ENCODE measurements at regions not wholly inside any gene's neighbourhood (a gene's known extent, or its start where the extent isn't known, plus 50 kb on each side); places are given as distances from the start of the nearest gene placed in this dataset.
"Not testable (repeated sequence)": the region's sequence is repeated elsewhere in the genome, so short reads cannot be mapped to it uniquely, and the experiment has no call there.

DNA sequence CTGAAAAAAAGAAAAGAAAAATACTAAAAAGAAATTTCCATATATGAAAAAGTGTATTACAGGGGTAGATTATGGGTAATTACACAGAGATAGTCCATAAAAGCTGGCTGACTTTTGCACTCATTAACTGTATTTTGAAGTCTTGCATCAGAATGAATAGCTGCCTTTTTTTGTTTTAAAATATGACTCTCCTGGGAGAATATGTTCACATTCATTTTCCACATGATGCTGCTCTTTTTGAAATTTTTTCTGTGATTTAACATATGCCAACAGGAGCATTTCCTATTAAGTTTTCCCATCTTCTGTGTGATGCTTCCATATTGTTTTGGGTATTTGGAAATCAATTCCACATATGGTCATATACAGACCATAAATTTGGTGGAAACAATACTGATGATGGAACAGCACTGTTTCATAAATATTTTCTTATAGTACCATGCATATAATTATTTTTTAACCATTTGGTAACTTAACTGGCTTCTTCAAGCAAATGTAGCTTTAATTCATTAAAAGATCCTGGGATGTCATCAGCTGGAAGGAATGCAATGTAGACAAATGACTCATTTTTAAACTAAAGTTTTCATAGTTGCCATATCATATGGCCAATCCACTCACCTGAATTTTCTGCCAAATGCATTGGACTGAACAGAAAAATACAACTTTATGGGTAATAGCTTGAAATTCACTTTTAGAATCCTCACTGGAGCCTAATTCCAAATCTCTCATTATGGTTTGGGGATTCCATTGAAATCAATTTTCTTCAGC, 313.9 kb upstream of the GLI3 start:
- no peak for TF ChIP-seq CTCF (IDR thresholded peaks at IDR 0.05; ENCODE audit: low read depth, low read length)
- no peak overlapping the region for H3K4me3 ChIP-seq (replicated peaks in 1 of 2; ENCODE audit: low read depth in 2 of 2, low read length in 2 of 2)
- peak in 1 of 2 donors; percentile 28 for DNase-seq (ENCODE audit: low read depth in 2 of 2)

- H3K4me3 ChIP-seq (replicated peaks in 1 of 2; ENCODE audit: low read depth in 2 of 2, low read length in 2 of 2): no peak overlapping the region
- DNase-seq (ENCODE audit: low read depth in 2 of 2): peak in 1 of 2 donors; percentile 14
- TF ChIP-seq CTCF (IDR thresholded peaks at IDR 0.05; ENCODE audit: low read depth, low read length): no peak
These were observed 313.0 kb upstream of the GLI3 start for GRCh38 chr7:42549866-42550485.

DNA sequence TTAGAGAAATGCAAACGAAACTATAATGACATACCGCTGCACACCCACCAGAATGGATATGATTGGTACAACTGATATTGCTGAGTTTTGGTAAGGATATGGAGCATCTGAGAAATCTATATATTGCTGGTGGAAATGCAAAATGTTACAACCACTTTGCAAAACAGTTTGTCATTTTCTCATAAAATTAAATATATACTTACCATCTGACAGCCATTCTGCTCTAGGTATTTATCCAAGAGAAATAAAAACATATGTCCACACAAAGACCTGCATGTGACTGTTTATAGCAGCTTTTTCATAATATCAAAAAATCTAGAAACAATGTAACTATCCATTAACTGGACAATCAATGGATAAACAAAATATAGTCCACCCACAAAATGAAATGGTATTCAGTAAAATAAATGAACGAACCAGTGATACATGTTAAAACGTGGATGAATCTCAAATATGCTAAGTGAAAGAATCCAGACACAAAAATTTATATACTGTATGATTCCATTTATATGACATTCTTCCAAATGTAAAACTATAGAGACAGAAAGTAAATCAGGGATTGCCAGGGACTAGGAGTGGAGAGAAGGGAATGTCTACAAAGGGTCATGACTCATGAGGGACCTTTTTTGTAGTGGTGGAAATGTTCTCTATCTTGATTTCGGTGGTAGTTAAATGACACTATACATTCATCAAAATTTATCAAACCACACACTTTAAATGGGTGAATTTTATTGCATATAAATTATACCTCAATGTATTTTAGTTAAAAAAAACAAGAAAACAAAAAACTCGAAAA, 312.0 kb upstream of the GLI3 start:
- H3K4me3 ChIP-seq (replicated peaks in 1 of 2; ENCODE audit: low read depth in 2 of 2, low read length in 2 of 2): no peak overlapping the region
- no peak for DNase-seq (ENCODE audit: low read depth in 2 of 2)
- TF ChIP-seq CTCF (IDR thresholded peaks at IDR 0.05; ENCODE audit: low read depth, low read length): no peak

- DNase-seq (ENCODE audit: low read depth in 2 of 2): no peak
- no peak overlapping the region for H3K4me3 ChIP-seq (replicated peaks in 1 of 2; ENCODE audit: low read depth in 2 of 2, low read length in 2 of 2)
- TF ChIP-seq CTCF (IDR thresholded peaks at IDR 0.05; ENCODE audit: low read depth, low read length): no peak
These were observed 308.2 kb upstream of the GLI3 start for GRCh38 chr7:42545049-42545724.

DNA sequence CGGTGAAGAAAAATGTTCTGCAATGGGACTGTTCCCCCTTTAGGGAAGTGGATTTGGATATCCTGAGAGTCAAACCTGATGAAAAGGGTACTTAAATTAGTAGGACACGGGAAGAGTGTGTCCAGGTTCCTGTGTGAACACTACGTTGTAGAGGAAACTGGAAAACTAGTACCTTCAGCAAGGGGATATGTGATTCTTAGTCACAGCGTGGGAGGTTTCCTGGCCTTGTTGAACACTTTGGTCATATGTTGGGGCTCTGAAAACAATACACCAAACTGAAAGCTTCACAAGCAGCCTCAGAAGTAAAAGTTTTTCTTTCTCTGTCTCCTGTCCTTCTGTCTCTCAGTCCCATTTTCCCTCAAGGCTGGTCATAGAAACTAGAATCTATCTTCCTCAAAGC, 306.9 kb upstream of the GLI3 start:
- TF ChIP-seq CTCF (IDR thresholded peaks at IDR 0.05; ENCODE audit: low read depth, low read length): no peak
- peak in 1 of 2 donors; percentile 57 for DNase-seq (ENCODE audit: low read depth in 2 of 2)
- no peak overlapping the region for H3K4me3 ChIP-seq (replicated peaks in 1 of 2; ENCODE audit: low read depth in 2 of 2, low read length in 2 of 2)

DNA sequence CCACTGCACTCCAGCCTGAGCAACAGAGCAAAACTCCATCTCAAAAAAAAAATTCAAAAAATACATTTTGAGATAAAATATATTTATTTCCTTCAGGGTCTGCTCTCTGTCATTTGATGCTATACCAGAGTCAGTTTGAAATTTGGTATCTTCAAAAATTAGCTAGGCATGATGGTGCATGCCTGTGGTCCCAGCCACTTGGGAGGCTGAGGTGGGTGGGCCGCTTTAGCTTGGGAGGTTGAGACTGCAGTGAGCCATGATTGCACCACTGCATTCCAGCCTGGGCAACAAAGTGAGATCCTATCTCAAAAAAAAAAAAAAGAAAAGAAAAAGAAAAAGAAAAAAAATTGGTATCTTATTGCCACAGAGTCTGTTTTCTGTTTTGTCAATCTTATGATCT, 305.4 kb upstream of the GLI3 start:
- H3K4me3 ChIP-seq (replicated peaks in 1 of 2; ENCODE audit: low read depth in 2 of 2, low read length in 2 of 2); DNase-seq (ENCODE audit: low read depth in 2 of 2): not testable (repeated sequence)
